Activated CD8-positive, alpha-beta T cell treated with anti-CD3 and anti-CD28 coated beads for 36 hours (primary cell): ENCODE measurements at regions not wholly inside any gene's neighbourhood (a gene's known extent, or its start where the extent isn't known, plus 50 kb on each side); places are given as distances from the start of the nearest gene placed in this dataset.

Experiments
- ATAC-seq: fragments of 200-7000 bp; cut with Tn5 transposase; one replicate; pipeline ENCODE4 v1.10.0; 2021; ENCODE audit warnings: mild to moderate bottlenecking, moderate library complexity
- CTCF ChIA-PET: fragments of 350-600 bp; sonication (Branson Sonifier 250); formaldehyde crosslinking; loops from one replicate; lab custom pipeline; 2021; ENCODE audit warnings: antibody characterized with exemption; lab: Charles Lee
- POLR2A ChIA-PET: fragments of 350-600 bp; sonication (Branson Sonifier 250); formaldehyde crosslinking; loops from one replicate; lab custom pipeline; 2021; ENCODE audit warnings: antibody characterized with exemption; lab: Charles Lee
- DNase-seq: peaks from one replicate; pipeline ENCODE4 v3.0.0-alpha.2; 2020
- H3K27ac Mint-ChIP-seq: one replicate; pipeline ENCODE4 v1.8.0; 2021; ENCODE audit warnings: mild to moderate bottlenecking, mixed read lengths
- H3K27me3 Mint-ChIP-seq: one replicate; pipeline ENCODE4 v1.8.0; 2021; ENCODE audit warnings: mixed read lengths
- H3K36me3 Mint-ChIP-seq: one replicate; pipeline ENCODE4 v1.8.0; 2021; ENCODE audit warnings: low read depth, mixed read lengths
- H3K4me1 Mint-ChIP-seq: one replicate; pipeline ENCODE4 v1.8.0; 2021; ENCODE audit warnings: low read depth, mixed read lengths
- H3K4me3 Mint-ChIP-seq: one replicate; pipeline ENCODE4 v1.8.0; 2021; ENCODE audit warnings: mild to moderate bottlenecking, moderate library complexity, mixed read lengths
- H3K9me3 Mint-ChIP-seq: one replicate; pipeline ENCODE4 v1.8.0; 2021; ENCODE audit warnings: mixed read lengths
- CTCF ChIP-seq: fragments of 200-600 bp; IDR thresholded peaks from one replicate; pipeline ENCODE4 v1.8.0; 2022; ENCODE audit warnings: antibody characterized with exemption, mild to moderate bottlenecking
- intact Hi-C: fragments of 100-400 bp; cut with micrococcal nuclease; formaldehyde crosslinking; loops from one replicate; pipeline ENCODE4 v1.10.0; 2022

DNA sequence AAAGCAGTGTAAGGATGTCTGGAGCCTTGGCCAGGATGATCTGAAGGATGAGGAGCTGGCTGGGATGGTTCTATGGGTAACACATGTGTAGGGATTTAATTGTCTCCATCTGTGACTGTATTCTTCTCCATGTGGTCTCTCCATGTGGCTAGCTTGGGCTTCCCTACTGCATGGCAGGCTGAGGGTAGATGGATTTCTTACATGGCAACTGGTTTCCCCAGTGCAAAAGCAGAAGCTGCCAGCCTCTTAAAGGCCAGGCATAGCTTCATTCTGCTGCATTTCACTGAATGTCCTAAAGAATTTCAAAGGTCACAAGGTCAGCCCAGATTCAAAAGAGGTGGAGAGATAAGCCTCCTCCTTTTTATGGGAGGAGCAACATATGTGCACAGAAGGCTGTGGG is 61.7 kb downstream of the XCL2 start:
- peaks cover 4% of the 10 kb centered on the region for H3K36me3 Mint-ChIP-seq
- no peak for TF ChIP-seq CTCF
- H3K9me3 Mint-ChIP-seq: peaks cover 8% of the 10 kb centered on the region
- DNase-seq (no peak), ATAC-seq (no peak)
- no peak overlapping the region for H3K27ac Mint-ChIP-seq
- intact Hi-C loops: no loop called here
- ChIA-PET POLR2A (interaction anchor here (0.7 to 1.6 kb wide), 4 partner anchors 38 to 53 kb away, joined by 3 read pairs; no protein-coding TSS in a partner anchor), CTCF (interaction anchor here (1.2 to 1.8 kb wide), 4 partner anchors 24 to 139 kb away, joined by 3 to 10 read pairs (median 4); no protein-coding TSS in a partner anchor)
- no peak overlapping the region for H3K4me3 Mint-ChIP-seq
- H3K4me1 Mint-ChIP-seq: peaks cover 58% of the 10 kb centered on the region
- H3K27me3 Mint-ChIP-seq: no peaks in the 10 kb centered on the region

DNA sequence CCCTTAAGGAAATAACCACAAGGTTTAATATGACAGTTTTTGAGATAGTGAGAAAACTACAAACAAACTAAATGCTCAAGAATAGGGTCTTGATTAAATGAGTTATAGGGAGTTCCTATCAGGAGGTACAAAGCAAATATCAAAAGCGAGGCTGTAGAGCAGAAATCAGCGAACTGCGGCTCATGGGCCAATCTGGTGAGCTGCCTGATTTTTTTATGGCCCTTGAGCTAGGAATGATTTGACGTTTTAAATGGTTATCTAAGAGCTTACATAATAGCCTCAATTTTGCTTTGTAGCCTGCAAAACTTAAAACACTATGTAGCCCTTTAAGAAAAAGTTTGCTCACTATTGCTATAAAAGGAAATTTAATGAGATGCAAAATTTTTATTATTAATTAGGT is 62.2 kb downstream of the XCL2 start:
- no peaks in the 10 kb centered on the region for H3K27me3 Mint-ChIP-seq
- no peak for TF ChIP-seq CTCF
- CTCF ChIA-PET: interaction anchor here (1.6 kb wide), 1 partner anchor 139 kb away, joined by 6 read pairs; no protein-coding TSS in a partner anchor
- peaks cover 8% of the 10 kb centered on the region for H3K9me3 Mint-ChIP-seq
- H3K36me3 Mint-ChIP-seq: peaks cover 4% of the 10 kb centered on the region
- no peak overlapping the region for H3K27ac Mint-ChIP-seq
- intact Hi-C loops: no loop called here
- H3K4me3 Mint-ChIP-seq: no peak overlapping the region
- H3K4me1 Mint-ChIP-seq: peaks cover 62% of the 10 kb centered on the region
- DNase-seq (no peak), ATAC-seq (no peak)
- POLR2A ChIA-PET: interaction anchor here (1.6 kb wide), 1 partner anchor 39 kb away, joined by 3 read pairs; no protein-coding TSS in a partner anchor

DNA sequence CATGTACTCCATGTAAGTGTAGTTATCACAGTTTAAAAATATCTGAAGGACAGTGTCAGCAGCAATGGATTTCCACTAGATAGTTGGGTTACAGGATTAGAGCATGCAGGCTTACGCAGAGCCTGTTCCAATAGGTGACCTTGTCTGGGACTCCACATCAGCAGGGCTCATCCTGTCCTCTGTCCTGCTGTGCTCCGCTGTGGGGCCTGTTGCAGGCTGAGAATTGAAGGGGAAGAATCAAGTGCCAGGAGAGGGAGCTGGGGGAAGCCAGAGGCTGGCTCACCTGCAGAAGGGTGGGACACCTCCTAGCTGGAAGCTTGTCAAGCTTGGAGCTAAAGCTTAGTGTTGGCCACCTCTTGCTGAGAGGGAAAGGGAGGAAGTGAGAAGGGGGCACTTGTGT is 62.8 kb downstream of the XCL2 start:
- ChIA-PET POLR2A (interaction anchor here (1.0 kb wide), 1 partner anchor 12 kb away, joined by 3 read pairs; no protein-coding TSS in a partner anchor), CTCF (no interaction called here)
- Mint-ChIP-seq H3K4me3 (no peak overlapping the region), H3K9me3 (peaks cover 3% of the 10 kb centered on the region), H3K27me3 (no peaks in the 10 kb centered on the region), H3K4me1 (peaks cover 60% of the 10 kb centered on the region), H3K27ac (peak overlapping the region; percentile 5), H3K36me3 (no peaks in the 10 kb centered on the region)
- DNase-seq (no peak), ATAC-seq (no peak)
- TF ChIP-seq CTCF: no peak
- intact Hi-C loops: no loop called here

- ChIA-PET CTCF (interaction anchor here (0.6 to 1.2 kb wide), 3 partner anchors 9 to 135 kb away, joined by 3 to 5 read pairs (median 3); no protein-coding TSS in a partner anchor), POLR2A (interaction anchor here (1.4 kb wide), 1 partner anchor 103 kb away, joined by 4 read pairs; no protein-coding TSS in a partner anchor)
- no peak overlapping the region for H3K4me3 Mint-ChIP-seq
- DNase-seq (no peak), ATAC-seq (no peak)
- H3K9me3 Mint-ChIP-seq: peaks cover 17% of the 10 kb centered on the region
- no peaks in the 10 kb centered on the region for H3K27me3 Mint-ChIP-seq
- H3K36me3 Mint-ChIP-seq: peaks cover 5% of the 10 kb centered on the region
- no peak for TF ChIP-seq CTCF
- H3K27ac Mint-ChIP-seq: no peak overlapping the region
- intact Hi-C loops: no loop called here
- H3K4me1 Mint-ChIP-seq: peaks cover 36% of the 10 kb centered on the region
Observed at GRCh38 chr1:168477792-168478191, 66.0 kb downstream of the XCL2 start.

GRCh38 chr1:168476588-168477385 is 67.0 kb downstream of the XCL2 start:
- no peak for DNase-seq
- Mint-ChIP-seq H3K36me3 (peaks cover 5% of the 10 kb centered on the region), H3K4me1 (peaks cover 32% of the 10 kb centered on the region), H3K4me3 (no peak overlapping the region), H3K27ac (no peak overlapping the region), H3K27me3 (no peaks in the 10 kb centered on the region), H3K9me3 (peaks cover 16% of the 10 kb centered on the region)
- ATAC-seq: no peak
- intact Hi-C loops: no loop called here
- CTCF ChIA-PET: interaction anchor here (1.2 kb wide), 2 partner anchors 8 to 134 kb away, joined by 3 to 5 read pairs; no protein-coding TSS in a partner anchor
- POLR2A ChIA-PET: interaction anchor here (1.4 kb wide), 1 partner anchor 104 kb away, joined by 4 read pairs; no protein-coding TSS in a partner anchor
- TF ChIP-seq CTCF: no peak
